Putamen (tissue), 1 donor: ENCODE measurements at regions not wholly inside any gene's neighbourhood (a gene's known extent, or its start where the extent isn't known, plus 50 kb on each side); places are given as distances from the start of the nearest gene placed in this dataset.

ENCODE experiments used
- DNase-seq: peaks from one replicate; pipeline ENCODE4 v3.0.0-alpha.2; 2016; ENCODE audit warnings: low spot score

GRCh38 chr5:1936413-1936812 lies 53.7 kb upstream of the IRX4 start:
- DNase-seq = no peak

GRCh38 chr5:1934801-1935429 lies 52.2 kb upstream of the IRX4 start:
- DNase-seq = no peak

- no peak for DNase-seq
Measured at GRCh38 chr5:1934056-1934394, 51.3 kb upstream of the IRX4 start.

- no peak for DNase-seq
Measured at GRCh38 chr5:1933364-1934055, 50.8 kb upstream of the IRX4 start.
